ENCODE measurements at regions not wholly inside any gene's neighbourhood (a gene's known extent, or its start where the extent isn't known, plus 50 kb on each side); places are given as distances from the start of the nearest gene placed in this dataset.

DNA sequence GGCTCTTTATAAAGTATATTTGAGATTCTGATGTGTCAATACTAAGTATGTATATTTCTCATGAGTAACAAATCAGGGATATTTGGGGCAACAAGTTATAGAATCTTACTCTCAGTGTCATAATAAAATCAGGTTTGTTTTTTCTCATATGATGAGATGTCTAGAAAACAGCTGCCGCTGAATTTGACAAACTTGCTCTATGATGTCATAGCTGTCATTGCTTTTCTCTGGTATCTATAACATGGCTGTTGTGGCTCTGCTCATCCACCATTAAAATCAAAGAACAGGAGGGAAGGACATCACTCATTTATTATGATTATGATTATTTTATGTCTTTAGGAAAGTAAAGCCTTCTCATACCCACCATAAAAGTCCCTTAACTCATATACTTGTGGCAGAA is 417.2 kb upstream of the LRRTM4 start:
- no peaks in the 10 kb centered on the region for H3K9me3 ChIP-seq (ENCODE audit: control insufficient read depth, insufficient read depth, low read depth, low read length)
- no peak overlapping the region for H3K27ac ChIP-seq (ENCODE audit: extremely low read depth, low read depth, low read length)
- H3K4me3 ChIP-seq (ENCODE audit: low read depth, low read length): no peak overlapping the region
- TF ChIP-seq ZNF548 (tag by site-specific recombination; IDR thresholded peaks at IDR 0.05) (no peak), ZNF501 (tag by site-specific recombination; IDR thresholded peaks at IDR 0.05) (no peak), SP3 (tag by site-specific recombination; IDR thresholded peaks at IDR 0.05) (no peak), ZNF843 (tag by site-specific recombination; IDR thresholded peaks at IDR 0.05) (no peak)
- TF ChIP-seq, protein P1, sequence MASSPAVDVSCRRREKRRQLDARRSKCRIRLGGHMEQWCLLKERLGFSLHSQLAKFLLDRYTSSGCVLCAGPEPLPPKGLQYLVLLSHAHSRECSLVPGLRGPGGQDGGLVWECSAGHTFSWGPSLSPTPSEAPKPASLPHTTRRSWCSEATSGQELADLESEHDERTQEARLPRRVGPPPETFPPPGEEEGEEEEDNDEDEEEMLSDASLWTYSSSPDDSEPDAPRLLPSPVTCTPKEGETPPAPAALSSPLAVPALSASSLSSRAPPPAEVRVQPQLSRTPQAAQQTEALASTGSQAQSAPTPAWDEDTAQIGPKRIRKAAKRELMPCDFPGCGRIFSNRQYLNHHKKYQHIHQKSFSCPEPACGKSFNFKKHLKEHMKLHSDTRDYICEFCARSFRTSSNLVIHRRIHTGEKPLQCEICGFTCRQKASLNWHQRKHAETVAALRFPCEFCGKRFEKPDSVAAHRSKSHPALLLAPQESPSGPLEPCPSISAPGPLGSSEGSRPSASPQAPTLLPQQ (tag by site-specific recombination; IDR thresholded peaks at IDR 0.05): no peak
- H3K4me1 ChIP-seq (ENCODE audit: control insufficient read depth, insufficient read depth, low read length): no peaks in the 10 kb centered on the region
- POLR2A ChIA-PET: no interaction called here
- no peaks in the 10 kb centered on the region for H3K36me3 ChIP-seq (ENCODE audit: control insufficient read depth in 2 of 2, insufficient read depth in 1 of 2, low read length in 2 of 2)
- CTCF ChIA-PET: no interaction called here

DNA sequence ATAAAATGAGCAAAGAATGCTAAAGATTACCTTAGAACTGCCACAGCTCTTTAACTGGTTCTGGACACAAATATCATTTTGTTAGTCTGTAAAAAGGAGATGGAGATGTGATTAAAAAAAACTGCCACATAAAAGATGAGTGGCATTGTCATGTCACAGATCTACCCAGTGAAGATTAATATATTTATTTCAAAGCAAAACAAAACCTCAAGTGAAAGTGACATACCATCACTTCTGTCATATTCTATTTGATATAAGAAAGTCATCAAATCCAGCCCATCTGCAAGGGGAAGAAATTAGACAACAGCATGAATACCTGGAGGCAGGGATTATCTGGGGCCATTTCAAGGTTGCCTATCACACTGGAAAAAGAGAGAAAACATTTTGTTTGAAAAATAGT is 417.6 kb upstream of the LRRTM4 start:
- POLR2A ChIA-PET: no interaction called here
- TF ChIP-seq KLF16 (tag by site-specific recombination; IDR thresholded peaks at IDR 0.05) (no peak), ZNF223 (tag by site-specific recombination; IDR thresholded peaks at IDR 0.05) (no peak), ZNF830 (tag by site-specific recombination; IDR thresholded peaks at IDR 0.05; ENCODE audit: low read depth) (no peak), ZNF214 (tag by site-specific recombination; IDR thresholded peaks at IDR 0.05; ENCODE audit: borderline replicate concordance) (no peak), ZNF785 (tag by site-specific recombination; IDR thresholded peaks at IDR 0.05) (no peak), ZNF155 (tag by site-specific recombination; IDR thresholded peaks at IDR 0.05) (no peak), ZNF670 (tag by site-specific recombination; IDR thresholded peaks at IDR 0.05; ENCODE audit: low read depth) (no peak), ZFP3 (tag by site-specific recombination; IDR thresholded peaks at IDR 0.05; ENCODE audit: low read depth) (no peak), ZNF311 (tag by site-specific recombination; IDR thresholded peaks at IDR 0.05; ENCODE audit: borderline replicate concordance) (no peak), ZNF416 (tag by site-specific recombination; IDR thresholded peaks at IDR 0.05) (no peak), PRDM4 (tag by site-specific recombination; IDR thresholded peaks at IDR 0.05) (no peak), ZNF629 (tag by site-specific recombination; IDR thresholded peaks at IDR 0.05) (no peak)
- CTCF ChIA-PET: no interaction called here

GRCh38 chr2:77954931-77955330 is 432.8 kb upstream of the LRRTM4 start:
- Histone ChIP-seq H3K9me3 (ENCODE audit: control insufficient read depth, insufficient read depth, low read depth, low read length) (no peaks in the 10 kb centered on the region), H3K4me1 (ENCODE audit: control insufficient read depth, insufficient read depth, low read length) (no peaks in the 10 kb centered on the region), H3K36me3 (ENCODE audit: control insufficient read depth in 2 of 2, insufficient read depth in 1 of 2, low read length in 2 of 2) (no peaks in the 10 kb centered on the region), H3K27ac (ENCODE audit: extremely low read depth, low read depth, low read length) (no peak overlapping the region), H3K4me3 (ENCODE audit: low read depth, low read length) (no peak overlapping the region)
- ChIA-PET CTCF (no interaction called here), POLR2A (no interaction called here)
- TF ChIP-seq PRDM10 (tag by site-specific recombination; IDR thresholded peaks at IDR 0.05): no peak
- no peak for TF ChIP-seq ZNF549 (tag by site-specific recombination; IDR thresholded peaks at IDR 0.05)
- TF ChIP-seq ZNF202 (tag by site-specific recombination; IDR thresholded peaks at IDR 0.05; ENCODE audit: borderline replicate concordance): no peak
- TF ChIP-seq ZNF585B (tag by site-specific recombination; IDR thresholded peaks at IDR 0.05): no peak
- TF ChIP-seq KLF9 (tag by site-specific recombination; IDR thresholded peaks at IDR 0.05; ENCODE audit: low read depth): no peak
- no peak for TF ChIP-seq ZNF664 (tag by site-specific recombination; IDR thresholded peaks at IDR 0.05)
- TF ChIP-seq, protein P2, sequence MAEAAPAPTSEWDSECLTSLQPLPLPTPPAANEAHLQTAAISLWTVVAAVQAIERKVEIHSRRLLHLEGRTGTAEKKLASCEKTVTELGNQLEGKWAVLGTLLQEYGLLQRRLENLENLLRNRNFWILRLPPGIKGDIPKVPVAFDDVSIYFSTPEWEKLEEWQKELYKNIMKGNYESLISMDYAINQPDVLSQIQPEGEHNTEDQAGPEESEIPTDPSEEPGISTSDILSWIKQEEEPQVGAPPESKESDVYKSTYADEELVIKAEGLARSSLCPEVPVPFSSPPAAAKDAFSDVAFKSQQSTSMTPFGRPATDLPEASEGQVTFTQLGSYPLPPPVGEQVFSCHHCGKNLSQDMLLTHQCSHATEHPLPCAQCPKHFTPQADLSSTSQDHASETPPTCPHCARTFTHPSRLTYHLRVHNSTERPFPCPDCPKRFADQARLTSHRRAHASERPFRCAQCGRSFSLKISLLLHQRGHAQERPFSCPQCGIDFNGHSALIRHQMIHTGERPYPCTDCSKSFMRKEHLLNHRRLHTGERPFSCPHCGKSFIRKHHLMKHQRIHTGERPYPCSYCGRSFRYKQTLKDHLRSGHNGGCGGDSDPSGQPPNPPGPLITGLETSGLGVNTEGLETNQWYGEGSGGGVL (tag by site-specific recombination; IDR thresholded peaks at IDR 0.05): no peak
- no peak for TF ChIP-seq ZNF37A (tag by site-specific recombination; IDR thresholded peaks at IDR 0.05)

More for the DNA sequence above, 417.6 kb upstream of the LRRTM4 start:
- H3K36me3 ChIP-seq (ENCODE audit: control insufficient read depth in 2 of 2, insufficient read depth in 1 of 2, low read length in 2 of 2): no peaks in the 10 kb centered on the region
- no peak overlapping the region for H3K4me3 ChIP-seq (ENCODE audit: low read depth, low read length)
- H3K4me1 ChIP-seq (ENCODE audit: control insufficient read depth, insufficient read depth, low read length): no peaks in the 10 kb centered on the region
- H3K27ac ChIP-seq (ENCODE audit: extremely low read depth, low read depth, low read length): no peak overlapping the region
- no peaks in the 10 kb centered on the region for H3K9me3 ChIP-seq (ENCODE audit: control insufficient read depth, insufficient read depth, low read depth, low read length)

Data from HEK293 (cell line).